ENCODE measurements at regions not wholly inside any gene's neighbourhood (a gene's known extent, or its start where the extent isn't known, plus 50 kb on each side); places are given as distances from the start of the nearest gene placed in this dataset.

DNA sequence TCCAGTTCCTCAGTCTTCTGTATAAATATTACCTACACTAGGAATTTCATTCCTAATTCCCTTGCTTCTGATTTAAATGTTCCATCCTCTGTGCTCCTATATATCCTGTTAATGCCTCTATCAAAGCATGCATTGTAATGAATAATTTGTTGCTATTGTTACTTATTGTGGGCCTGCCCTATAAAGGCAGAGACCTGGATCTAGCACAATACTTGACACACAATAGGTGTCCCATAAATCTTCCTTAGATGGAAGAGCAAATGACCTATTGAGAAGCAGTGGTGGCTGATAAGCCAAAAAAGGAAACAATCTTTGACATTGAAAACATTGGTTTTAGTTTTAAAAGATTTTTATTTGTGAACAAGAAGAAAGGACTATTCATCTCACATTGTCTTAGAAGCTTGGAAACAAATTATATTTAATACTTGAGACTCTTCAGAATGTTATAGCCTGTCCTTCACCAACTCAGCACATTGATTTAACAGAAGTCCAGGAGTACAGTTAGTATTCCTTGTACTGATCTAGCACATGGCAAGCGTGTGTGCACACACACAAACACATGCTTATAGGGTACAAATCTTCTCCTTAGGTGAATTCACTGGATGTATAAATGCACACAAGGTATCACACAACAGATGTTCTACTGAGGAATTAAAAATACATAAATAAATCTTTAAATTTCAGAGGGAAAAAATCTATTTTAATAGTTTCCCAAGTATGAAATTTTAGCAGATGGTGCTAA is 135.9 kb downstream of the DUSP6 start:
- Mint-ChIP-seq H3K4me3 (no peak overlapping the region), H3K36me3 (ENCODE audit: low read depth) (peaks cover 5% of the 10 kb centered on the region), H3K9me3 (peaks cover 11% of the 10 kb centered on the region), H3K27ac (no peak overlapping the region), H3K4me1 (peaks cover 13% of the 10 kb centered on the region), H3K27me3 (no peaks in the 10 kb centered on the region)
- ChIA-PET POLR2A (no interaction called here), CTCF (interaction anchor here (1.4 kb wide), 1 partner anchor 9 kb away, joined by 5 read pairs; no protein-coding TSS in a partner anchor)
- no peak for DNase-seq

DNA sequence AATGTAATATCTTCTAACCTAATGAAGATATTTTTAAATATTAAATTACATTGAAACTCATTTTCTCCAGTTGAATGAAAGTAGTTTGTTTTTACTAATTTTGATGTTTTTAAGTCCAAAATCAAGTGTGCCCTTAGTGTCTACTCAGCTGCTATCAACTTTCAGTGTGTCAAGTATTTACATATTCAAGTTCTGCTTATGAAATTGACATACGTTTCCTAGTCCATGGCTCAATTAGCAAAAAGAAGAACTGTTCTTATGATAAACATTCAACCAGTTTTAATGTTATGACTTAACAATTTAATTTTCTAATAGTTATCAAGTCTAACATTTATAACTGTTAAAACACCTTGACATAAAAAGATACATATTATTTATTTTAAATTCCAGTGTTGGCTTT is 137.1 kb downstream of the DUSP6 start:
- Mint-ChIP-seq H3K27me3 (no peaks in the 10 kb centered on the region), H3K36me3 (ENCODE audit: low read depth) (no peaks in the 10 kb centered on the region), H3K9me3 (peaks cover 5% of the 10 kb centered on the region), H3K4me1 (peaks cover 13% of the 10 kb centered on the region), H3K27ac (no peak overlapping the region), H3K4me3 (no peak overlapping the region)
- POLR2A ChIA-PET: no interaction called here
- DNase-seq: no peak
- CTCF ChIA-PET: no interaction called here

DNA sequence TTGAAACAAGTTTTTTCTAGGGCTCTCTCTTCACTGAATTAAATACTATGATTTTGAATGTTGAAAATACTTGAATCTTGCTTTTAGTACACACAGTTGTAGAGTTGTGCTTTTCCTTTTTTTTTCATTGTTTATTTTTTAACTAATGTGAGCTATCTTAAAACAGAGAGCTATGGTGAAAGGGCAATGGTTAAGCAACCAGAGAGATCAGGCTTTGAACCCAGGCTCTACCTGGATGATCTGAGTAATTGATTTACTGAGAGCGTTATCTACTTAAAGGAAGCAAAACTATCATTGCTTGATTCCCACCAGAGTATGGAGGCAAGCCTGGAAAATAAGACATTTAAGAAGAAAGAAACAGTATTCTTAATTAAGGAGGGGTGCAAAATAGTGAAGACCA is 138.6 kb downstream of the DUSP6 start:
- Mint-ChIP-seq H3K27me3 (no peaks in the 10 kb centered on the region), H3K27ac (no peak overlapping the region)

DNA sequence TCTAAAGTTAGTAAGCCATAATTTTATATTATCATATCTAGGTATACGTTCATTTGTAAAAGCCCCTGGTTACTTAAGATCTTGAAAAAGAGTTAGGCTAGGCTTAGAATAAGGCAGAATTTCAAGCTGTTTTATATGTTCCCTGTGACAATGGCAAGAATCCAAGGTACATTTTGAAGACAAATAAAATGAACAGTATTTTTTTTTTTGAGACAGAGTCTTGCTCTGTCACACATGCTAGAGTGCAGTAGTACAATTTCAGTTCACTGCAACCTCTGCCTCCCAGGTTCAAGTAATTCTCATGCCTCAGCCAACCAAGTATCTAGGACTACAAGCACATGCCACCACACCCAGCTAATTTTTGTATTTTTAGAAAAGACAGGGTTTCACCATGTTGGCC is 139.2 kb downstream of the DUSP6 start:
- no peak for DNase-seq
- Mint-ChIP-seq H3K27ac (no peak overlapping the region), H3K27me3 (no peaks in the 10 kb centered on the region), H3K4me3 (no peak overlapping the region), H3K36me3 (ENCODE audit: low read depth) (no peaks in the 10 kb centered on the region), H3K9me3 (no peaks in the 10 kb centered on the region), H3K4me1 (peaks cover 13% of the 10 kb centered on the region)
- ChIA-PET POLR2A (no interaction called here), CTCF (no interaction called here)

More for the DNA sequence above, 138.6 kb downstream of the DUSP6 start:
- DNase-seq: no peak
- H3K4me3 Mint-ChIP-seq: no peak overlapping the region
- no peaks in the 10 kb centered on the region for H3K36me3 Mint-ChIP-seq (ENCODE audit: low read depth)
- ChIA-PET CTCF (no interaction called here), POLR2A (no interaction called here)
- peaks cover 2% of the 10 kb centered on the region for H3K9me3 Mint-ChIP-seq
- peaks cover 13% of the 10 kb centered on the region for H3K4me1 Mint-ChIP-seq

DNA sequence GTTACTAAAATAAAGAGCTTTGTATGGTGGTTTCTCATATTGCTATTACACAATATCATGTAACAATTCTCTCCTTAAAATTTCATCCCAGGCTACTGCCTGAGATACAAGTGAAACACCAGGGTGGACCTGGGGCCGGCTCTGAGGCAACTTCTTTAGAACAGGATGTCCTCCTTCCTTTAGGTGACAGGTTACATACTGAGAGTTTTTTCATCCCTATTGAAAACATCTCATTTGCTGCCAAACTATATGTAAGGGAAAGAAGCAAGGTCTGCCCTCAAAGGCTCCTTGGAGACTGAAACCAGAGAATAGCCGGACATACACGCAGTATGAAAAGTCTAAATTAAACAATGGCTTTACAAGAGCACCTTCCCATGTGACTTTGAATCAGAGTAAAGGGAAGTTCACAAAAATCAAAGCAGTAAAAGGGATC is 139.9 kb downstream of the DUSP6 start:
- H3K4me3 Mint-ChIP-seq: no peak overlapping the region
- CTCF ChIA-PET: interaction anchor here (1.0 to 1.3 kb wide), 2 partner anchors 9 to 49 kb away, joined by 3 read pairs; no protein-coding TSS in a partner anchor
- H3K36me3 Mint-ChIP-seq (ENCODE audit: low read depth): no peaks in the 10 kb centered on the region
- POLR2A ChIA-PET: no interaction called here
- DNase-seq: no peak
- H3K9me3 Mint-ChIP-seq: peaks cover 3% of the 10 kb centered on the region
- H3K27me3 Mint-ChIP-seq: no peaks in the 10 kb centered on the region
- H3K4me1 Mint-ChIP-seq: peaks cover 13% of the 10 kb centered on the region
- no peak overlapping the region for H3K27ac Mint-ChIP-seq

DNA sequence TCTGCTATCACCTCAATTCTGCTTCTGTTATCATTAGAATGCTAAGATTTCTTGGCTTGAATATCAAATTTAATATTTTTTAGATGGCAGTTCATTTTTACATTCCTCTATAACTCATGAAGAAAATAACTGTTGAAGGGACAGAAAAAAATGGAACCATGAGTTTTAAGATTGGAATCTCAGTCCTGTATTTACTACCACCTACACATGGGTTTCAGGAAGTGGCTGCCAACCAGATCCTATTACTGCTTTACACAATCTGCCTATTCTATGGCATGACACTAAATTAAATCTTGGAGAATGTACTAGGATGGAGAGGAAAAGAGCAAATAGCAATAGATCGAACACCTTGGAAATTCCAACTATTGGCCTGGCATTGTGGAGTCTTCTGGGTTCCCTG is 140.8 kb downstream of the DUSP6 start:
- Mint-ChIP-seq H3K27ac (no peak overlapping the region), H3K9me3 (peaks cover 3% of the 10 kb centered on the region), H3K27me3 (no peaks in the 10 kb centered on the region), H3K4me3 (no peak overlapping the region), H3K36me3 (ENCODE audit: low read depth) (no peaks in the 10 kb centered on the region), H3K4me1 (peaks cover 16% of the 10 kb centered on the region)
- ChIA-PET POLR2A (no interaction called here), CTCF (interaction anchor here (1.3 kb wide), 1 partner anchor 8 kb away, joined by 3 read pairs; no protein-coding TSS in a partner anchor)
- DNase-seq: no peak

DNA sequence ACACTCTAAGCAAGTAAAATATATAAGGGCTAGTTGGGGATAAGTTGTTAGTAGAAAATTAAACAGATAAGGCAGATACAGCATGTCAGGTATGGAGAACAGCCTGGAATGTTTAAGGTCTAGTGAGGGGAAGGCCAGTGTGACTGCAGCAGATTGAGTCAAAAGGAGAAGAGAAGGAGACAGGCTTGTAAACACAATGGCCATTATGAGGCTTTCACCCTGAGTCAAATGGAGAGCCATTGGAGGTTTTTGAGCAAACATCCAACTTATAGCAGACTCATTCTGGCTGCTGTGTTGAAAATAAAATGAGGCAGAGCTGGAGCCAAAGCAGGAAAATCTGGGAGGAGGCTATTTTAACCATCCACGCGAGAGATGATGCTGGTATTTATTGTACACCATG is 142.0 kb downstream of the DUSP6 start:
- no peak for DNase-seq
- Mint-ChIP-seq H3K4me3 (no peak overlapping the region), H3K27ac (no peak overlapping the region), H3K36me3 (ENCODE audit: low read depth) (no peaks in the 10 kb centered on the region), H3K27me3 (no peaks in the 10 kb centered on the region), H3K4me1 (peaks cover 19% of the 10 kb centered on the region), H3K9me3 (peaks cover 3% of the 10 kb centered on the region)
- ChIA-PET CTCF (interaction anchor here (1.1 kb wide), 1 partner anchor 74 kb away, joined by 3 read pairs; no protein-coding TSS in a partner anchor), POLR2A (no interaction called here)

DNA sequence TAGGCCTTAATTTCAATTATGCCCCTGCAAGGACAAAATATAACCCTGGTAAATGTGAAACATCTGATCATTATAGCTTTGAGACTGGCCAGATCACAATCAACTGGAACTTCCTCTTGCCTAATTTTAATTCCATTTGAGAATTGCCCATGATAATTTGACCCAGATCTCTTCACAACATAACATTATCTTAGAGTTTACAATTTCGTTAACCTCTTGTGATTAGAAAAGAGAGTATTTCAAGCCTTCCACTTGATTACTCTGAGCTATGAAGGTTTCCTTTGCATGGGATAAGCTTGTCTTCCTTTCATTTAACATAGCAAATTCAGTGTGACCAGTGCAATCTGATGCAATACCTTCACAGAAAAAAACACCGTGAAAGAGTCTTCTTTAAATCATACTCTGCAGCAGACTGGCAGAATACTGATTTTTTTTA is 143.6 kb downstream of the DUSP6 start:
- H3K27me3 Mint-ChIP-seq: no peaks in the 10 kb centered on the region

DNA sequence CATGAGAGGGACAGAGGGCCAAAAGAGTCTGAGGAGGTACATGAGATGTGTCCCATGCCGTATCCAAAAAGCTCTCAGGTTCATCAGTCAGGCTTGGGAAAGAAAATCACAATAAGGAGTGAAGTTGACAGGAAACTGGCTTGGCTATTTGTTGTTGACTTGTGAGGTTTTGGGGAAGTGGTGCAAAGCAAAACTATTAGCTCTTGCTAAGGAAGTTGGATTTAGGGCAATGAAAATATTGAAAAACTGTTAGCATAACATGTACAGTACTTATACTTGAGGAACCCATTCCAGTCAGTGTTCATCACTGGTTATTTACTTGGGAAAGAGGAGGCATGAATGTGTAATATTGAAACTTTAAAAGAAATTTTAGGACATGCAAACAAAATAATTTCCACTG is 145.9 kb downstream of the DUSP6 start:
- no peaks in the 10 kb centered on the region for H3K27me3 Mint-ChIP-seq
- CTCF ChIA-PET: interaction anchor here (0.5 to 1.5 kb wide), 4 partner anchors 10 to 145 kb away, joined by 3 to 7 read pairs (median 3); no protein-coding TSS in a partner anchor

More for the DNA sequence above, 143.6 kb downstream of the DUSP6 start:
- peaks cover 19% of the 10 kb centered on the region for H3K4me1 Mint-ChIP-seq
- DNase-seq: no peak
- H3K4me3 Mint-ChIP-seq: no peak overlapping the region
- no peaks in the 10 kb centered on the region for H3K36me3 Mint-ChIP-seq (ENCODE audit: low read depth)
- ChIA-PET POLR2A (no interaction called here), CTCF (interaction anchor here (0.6 to 1.2 kb wide), 4 partner anchors 9 to 56 kb away, joined by 3 to 4 read pairs (median 3); no protein-coding TSS in a partner anchor)
- peaks cover 5% of the 10 kb centered on the region for H3K9me3 Mint-ChIP-seq
- no peak overlapping the region for H3K27ac Mint-ChIP-seq

DNA sequence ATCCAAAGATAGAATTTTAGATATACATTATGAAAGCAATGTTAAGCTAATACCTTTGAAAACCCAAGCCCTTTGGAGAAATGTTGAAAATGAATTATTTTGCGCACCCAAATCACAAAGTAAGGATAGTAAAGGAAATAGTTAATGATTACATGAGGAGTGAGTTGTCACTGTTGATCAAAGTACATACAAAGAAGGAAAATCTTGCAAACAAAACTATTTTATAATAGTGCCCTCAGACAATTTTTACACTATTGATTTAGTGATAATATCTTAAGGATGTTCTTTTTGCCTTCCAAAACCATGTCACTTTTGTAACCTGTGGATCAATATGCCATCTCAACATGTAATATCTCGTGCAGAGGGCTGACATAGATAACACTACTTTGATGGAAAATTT is 146.8 kb downstream of the DUSP6 start:
- DNase-seq: no peak
- no peaks in the 10 kb centered on the region for H3K27me3 Mint-ChIP-seq
- H3K4me3 Mint-ChIP-seq: no peak overlapping the region
- no peaks in the 10 kb centered on the region for H3K36me3 Mint-ChIP-seq (ENCODE audit: low read depth)
- ChIA-PET CTCF (interaction anchor here (0.5 to 1.4 kb wide), 2 partner anchors 18 to 25 kb away, joined by 3 to 7 read pairs; no protein-coding TSS in a partner anchor), POLR2A (no interaction called here)
- H3K27ac Mint-ChIP-seq: no peak overlapping the region
- H3K4me1 Mint-ChIP-seq: peaks cover 12% of the 10 kb centered on the region
- peaks cover 5% of the 10 kb centered on the region for H3K9me3 Mint-ChIP-seq

More for the DNA sequence above, 145.9 kb downstream of the DUSP6 start:
- DNase-seq: no peak
- H3K36me3 Mint-ChIP-seq (ENCODE audit: low read depth): no peaks in the 10 kb centered on the region
- H3K4me1 Mint-ChIP-seq: peaks cover 12% of the 10 kb centered on the region
- POLR2A ChIA-PET: no interaction called here
- no peak overlapping the region for H3K27ac Mint-ChIP-seq
- H3K4me3 Mint-ChIP-seq: no peak overlapping the region
- peaks cover 5% of the 10 kb centered on the region for H3K9me3 Mint-ChIP-seq

DNA sequence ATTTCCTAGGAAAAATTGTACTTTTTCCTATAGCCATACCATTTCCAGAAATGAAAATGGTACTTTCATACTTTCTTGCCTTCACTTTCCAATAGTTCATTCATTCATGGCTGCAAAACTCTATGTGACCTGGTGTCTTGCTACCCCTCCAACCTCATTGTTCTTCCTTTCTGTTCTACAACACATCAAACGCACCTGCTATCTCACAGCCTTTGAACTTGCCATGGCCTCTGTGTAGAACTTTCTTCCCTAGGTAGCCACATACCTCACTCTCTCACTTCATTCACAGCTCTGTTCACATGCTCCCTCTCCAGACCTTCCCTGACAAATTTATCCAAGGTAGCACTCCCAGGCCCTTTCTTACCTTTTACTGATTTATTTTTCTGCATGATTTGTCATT is 149.2 kb downstream of the DUSP6 start:
- Mint-ChIP-seq H3K27ac (no peak overlapping the region), H3K36me3 (ENCODE audit: low read depth) (no peaks in the 10 kb centered on the region), H3K27me3 (no peaks in the 10 kb centered on the region), H3K9me3 (peaks cover 7% of the 10 kb centered on the region), H3K4me3 (no peak overlapping the region), H3K4me1 (peaks cover 12% of the 10 kb centered on the region)
- CTCF ChIA-PET: interaction anchor here (0.6 to 1.3 kb wide), 3 partner anchors 9 to 547 kb away, joined by 3 to 5 read pairs (median 3); no protein-coding TSS in a partner anchor
- DNase-seq: no peak
- POLR2A ChIA-PET: interaction anchor here (0.6 kb wide), 1 partner anchor 158 kb away, joined by 3 read pairs; no protein-coding TSS in a partner anchor

DNA sequence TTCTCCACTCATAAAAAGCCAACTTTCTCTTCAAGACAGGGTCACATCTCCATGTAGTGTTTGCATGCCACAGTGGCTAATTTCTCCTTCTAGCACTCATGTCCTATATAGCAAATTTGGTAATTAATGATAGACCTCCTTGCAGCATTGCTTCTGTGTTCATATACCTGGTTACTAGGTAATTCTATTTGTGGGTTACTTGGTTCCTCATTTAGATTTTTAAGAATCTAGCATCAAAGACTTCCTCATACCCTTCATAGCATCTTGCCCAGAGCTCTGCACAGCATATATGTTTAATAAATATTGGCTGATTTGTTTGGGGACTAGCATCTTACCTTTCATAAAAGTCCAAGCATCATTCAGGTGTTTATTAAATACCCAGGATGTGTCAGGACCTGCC is 152.1 kb downstream of the DUSP6 start:
- no peaks in the 10 kb centered on the region for H3K27me3 Mint-ChIP-seq
- H3K27ac Mint-ChIP-seq: no peak overlapping the region
- H3K4me1 Mint-ChIP-seq: peaks cover 5% of the 10 kb centered on the region
- ChIA-PET CTCF (no interaction called here), POLR2A (no interaction called here)
- H3K36me3 Mint-ChIP-seq (ENCODE audit: low read depth): peaks cover 3% of the 10 kb centered on the region
- no peak for DNase-seq
- H3K4me3 Mint-ChIP-seq: no peak overlapping the region
- H3K9me3 Mint-ChIP-seq: peaks cover 5% of the 10 kb centered on the region

DNA sequence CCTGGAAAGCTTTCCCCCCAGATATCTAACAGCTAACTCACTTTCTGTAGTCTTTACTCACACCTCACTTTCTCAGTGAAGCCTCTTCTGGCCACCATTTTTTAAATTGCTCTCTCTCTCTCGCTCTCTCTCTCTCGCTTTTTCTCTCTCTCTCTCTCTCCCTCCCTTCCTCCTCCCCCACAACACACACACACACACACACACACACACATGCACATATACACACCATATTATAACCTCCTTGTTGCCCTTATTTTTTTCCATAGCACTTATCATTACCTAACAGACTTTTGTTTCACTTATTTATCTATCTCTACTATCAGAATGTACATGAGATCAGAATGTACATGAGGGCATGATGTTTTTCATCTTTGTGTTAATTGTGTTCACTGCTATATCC is 156.8 kb downstream of the DUSP6 start:
- H3K36me3 Mint-ChIP-seq (ENCODE audit: low read depth): peaks cover 5% of the 10 kb centered on the region
- CTCF ChIA-PET: interaction anchor here (0.7 kb wide), 1 partner anchor 120 kb away, joined by 3 read pairs; no protein-coding TSS in a partner anchor

More for the DNA sequence above, 156.8 kb downstream of the DUSP6 start:
- no peak overlapping the region for H3K4me3 Mint-ChIP-seq
- peaks cover 8% of the 10 kb centered on the region for H3K9me3 Mint-ChIP-seq
- no peaks in the 10 kb centered on the region for H3K4me1 Mint-ChIP-seq
- POLR2A ChIA-PET: no interaction called here
- H3K27ac Mint-ChIP-seq: no peak overlapping the region
- no peak for DNase-seq
- H3K27me3 Mint-ChIP-seq: no peaks in the 10 kb centered on the region
